Stimulated activated CD4-positive, alpha-beta T cell treated with anti-CD3 and anti-CD28 coated beads, Interleukin-15, amount 100 ng/mL, for 48 hours (primary cell): ENCODE measurements at regions not wholly inside any gene's neighbourhood (a gene's known extent, or its start where the extent isn't known, plus 50 kb on each side); places are given as distances from the start of the nearest gene placed in this dataset.
A peak's percentile ranks its signal among the peaks of the same experiment; 100 is the strongest.
"Not testable (repeated sequence)": the region's sequence is repeated elsewhere in the genome, so short reads cannot be mapped to it uniquely, and the experiment has no call there.

Experiments
- DNase-seq, 2 donors: peaks; one replicate each; pipeline ENCODE4 v3.0.0-alpha.2; 2020; ENCODE audit warnings: low read depth in 2 of 2

DNA sequence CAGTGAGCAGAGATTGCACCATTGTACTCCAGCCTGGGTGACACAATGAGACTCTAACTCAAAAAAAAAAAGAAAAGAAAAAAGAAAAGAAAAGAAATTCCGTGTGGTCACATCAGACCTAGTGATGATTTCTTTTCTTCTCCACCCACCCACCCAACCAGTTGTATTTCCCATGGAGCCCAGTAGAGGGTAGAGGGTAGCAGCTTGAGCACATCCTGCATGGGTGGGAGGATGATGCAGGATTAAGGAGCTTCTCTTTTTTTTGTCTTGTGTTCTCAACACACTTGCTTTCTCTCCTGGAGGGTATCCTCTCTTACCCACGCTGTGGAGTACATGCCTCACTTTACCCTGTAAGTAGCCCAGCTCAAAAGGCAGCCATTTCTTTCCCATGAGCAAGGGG is 118.6 kb upstream of the CARD11 start:
- peak in 1 of 2 donors; percentile 10 for DNase-seq

DNA sequence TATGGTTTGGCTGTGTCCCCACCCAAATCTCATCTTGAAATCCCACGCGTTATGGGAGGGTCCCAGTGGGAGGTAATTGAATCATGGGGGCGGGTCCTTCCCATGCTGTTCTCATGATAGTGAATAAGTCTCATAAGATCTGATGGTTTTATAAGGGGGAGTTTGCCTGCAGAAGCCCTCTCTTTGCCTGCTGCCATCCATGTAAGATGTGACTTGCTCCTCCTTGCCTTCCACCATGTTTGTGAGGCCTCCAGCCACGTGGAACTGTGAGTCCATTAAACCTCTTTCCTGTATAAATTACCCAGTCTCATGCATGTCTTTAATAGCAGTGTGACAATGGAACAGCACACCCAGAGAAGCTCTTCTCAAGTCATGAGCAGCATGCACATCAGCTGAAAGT is 119.1 kb upstream of the CARD11 start:
- not testable (repeated sequence) for DNase-seq

DNA sequence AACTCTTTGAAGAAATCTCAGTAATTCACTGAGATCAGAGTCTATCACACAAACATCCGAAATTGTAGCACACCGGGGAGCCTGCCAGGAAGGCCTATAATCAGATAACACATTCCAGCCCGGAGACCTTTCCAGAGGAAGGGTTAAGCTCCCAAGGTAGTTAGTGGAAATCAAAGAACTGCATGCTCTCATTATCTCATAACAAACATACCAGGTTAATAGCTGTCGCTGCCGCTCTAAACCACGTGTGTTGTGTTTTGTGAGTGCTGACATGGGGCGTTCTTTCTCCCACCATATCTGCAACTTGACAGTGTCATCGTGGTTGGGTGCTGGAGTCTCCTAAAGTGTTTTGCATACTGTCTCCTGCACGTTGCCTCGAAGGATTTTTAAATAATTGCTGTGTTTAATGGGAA is 120.7 kb upstream of the CARD11 start:
- DNase-seq = no peak

DNA sequence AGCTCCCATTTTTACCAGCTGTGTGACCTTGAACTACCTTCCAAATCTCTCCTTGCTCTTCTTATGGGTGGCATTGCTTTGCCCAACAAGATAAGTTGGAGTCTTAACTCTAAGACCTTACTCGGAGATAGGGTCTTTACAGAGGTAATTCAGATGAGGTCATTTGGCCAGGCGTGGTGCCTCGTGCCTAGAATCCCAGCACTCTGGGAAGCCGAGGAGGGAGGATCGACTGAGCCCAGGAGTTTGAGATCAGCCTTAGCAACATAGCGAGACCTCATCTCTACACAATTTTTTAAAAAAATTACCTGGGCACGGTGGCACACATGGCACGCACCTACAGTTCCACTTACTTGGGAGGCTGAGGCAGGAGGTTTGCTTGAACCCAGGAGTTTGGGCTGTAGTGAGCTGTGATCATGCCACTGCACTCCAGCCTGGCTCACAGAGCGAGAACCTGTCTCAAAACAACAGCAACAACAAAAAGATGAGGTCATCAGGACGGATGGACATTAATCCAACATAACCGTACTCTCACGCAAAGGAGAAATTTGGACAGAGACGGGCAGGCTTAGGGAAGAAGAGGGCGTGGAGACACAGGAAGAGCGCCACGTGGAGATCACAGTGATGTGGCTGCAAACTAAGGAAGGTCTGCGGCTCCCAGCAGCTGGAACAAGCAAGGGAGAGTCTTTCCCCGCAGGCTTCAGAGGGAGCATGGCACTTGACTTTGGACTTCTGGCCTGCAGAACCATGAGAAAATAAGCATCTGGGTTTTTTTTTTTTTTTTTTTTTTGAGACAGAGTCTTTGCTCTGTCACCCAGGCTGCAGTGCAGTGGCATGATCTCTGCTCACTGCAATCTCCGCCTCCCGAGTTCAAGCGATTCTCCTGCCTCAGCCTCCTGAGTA is 122.3 kb upstream of the CARD11 start:
- DNase-seq = no peak

GRCh38 chr7:3167551-3167950 is 123.9 kb upstream of the CARD11 start:
- no peak for DNase-seq

- DNase-seq = no peak
These were observed 124.7 kb upstream of the CARD11 start for GRCh38 chr7:3168370-3168769.

DNA sequence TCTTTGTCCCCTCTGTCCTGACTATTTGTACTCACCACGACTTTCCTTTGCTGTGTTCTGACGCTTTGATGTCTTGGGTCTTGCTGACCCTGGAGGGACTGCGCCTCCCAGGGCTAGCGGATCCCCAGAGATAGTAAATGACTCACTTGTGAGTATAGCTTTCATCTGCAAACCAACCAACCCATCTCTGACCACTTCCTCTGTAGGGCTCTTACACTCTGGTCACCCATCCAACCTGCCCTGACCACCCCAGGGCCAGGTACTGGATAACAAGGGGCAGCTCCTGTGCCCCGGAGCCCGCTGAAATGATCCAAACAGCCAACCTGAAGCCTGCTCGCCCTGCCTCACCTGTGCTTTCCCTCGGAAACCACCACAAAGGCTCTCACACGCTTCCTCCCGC is 125.2 kb upstream of the CARD11 start:
- DNase-seq = no peak

DNA sequence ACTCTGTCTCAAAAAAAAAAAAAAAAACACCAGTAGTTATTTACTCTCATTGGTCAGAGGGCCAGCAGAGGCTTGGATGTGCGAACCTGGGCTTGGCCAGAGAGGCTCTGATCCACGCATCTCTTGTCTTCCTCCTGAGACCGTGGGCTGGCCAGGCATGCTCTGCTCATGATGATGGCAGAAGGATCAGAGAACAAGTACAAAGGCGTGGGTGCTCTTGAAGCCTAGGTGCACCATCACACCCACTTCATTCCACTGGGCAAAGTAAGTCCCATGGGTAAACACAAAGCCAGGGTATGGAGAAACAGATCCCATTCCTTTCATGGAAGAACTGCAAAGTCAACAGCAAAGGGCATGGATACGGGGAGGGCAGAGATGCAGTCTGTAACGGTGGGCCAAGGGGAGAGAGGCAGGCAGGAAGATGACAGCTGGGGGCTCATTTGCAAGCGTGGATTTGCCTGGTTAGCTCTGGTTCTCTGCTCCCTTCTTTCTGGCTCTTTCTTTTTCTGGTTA is 128.2 kb upstream of the SDK1 start:
- no peak for DNase-seq

DNA sequence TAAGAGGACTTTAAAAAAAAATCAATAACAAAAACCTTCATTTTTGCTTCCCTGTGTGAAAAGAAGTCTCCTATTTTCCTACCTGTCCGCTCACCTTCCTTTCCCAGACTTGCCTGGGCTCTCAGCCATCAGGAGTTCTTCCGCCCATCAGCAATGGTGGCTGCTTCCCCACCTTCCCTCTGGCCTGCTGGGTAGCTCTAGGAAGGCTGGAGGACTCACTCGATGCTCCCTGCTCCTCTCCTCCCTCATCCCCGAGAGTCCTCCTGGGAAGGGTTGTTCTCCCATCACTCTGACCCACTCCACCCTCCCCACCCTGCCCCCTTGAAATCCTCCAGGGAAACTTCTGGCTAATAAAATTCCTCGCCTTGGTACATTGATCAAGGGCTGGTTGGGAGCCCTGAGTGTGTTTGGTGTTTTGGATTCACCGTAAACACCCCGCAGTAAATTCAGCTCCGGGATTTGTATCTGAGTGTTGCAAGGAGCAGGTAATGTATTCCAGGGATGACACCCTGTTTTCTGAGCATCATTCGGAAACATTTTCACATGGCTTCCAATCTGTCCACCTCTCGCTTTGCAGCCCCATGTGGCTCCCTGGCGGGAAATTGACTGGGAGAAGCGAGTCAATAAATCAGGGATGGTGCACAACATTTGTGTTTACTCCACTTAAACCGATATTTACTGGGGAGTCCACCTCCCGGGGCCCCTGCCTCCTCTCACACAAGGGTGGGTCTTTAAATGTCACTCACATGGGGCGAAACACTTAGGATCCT is 126.4 kb upstream of the SDK1 start:
- no peak for DNase-seq

- DNase-seq = no peak
These were observed 125.7 kb upstream of the SDK1 start for GRCh38 chr7:3175285-3175902.

DNA sequence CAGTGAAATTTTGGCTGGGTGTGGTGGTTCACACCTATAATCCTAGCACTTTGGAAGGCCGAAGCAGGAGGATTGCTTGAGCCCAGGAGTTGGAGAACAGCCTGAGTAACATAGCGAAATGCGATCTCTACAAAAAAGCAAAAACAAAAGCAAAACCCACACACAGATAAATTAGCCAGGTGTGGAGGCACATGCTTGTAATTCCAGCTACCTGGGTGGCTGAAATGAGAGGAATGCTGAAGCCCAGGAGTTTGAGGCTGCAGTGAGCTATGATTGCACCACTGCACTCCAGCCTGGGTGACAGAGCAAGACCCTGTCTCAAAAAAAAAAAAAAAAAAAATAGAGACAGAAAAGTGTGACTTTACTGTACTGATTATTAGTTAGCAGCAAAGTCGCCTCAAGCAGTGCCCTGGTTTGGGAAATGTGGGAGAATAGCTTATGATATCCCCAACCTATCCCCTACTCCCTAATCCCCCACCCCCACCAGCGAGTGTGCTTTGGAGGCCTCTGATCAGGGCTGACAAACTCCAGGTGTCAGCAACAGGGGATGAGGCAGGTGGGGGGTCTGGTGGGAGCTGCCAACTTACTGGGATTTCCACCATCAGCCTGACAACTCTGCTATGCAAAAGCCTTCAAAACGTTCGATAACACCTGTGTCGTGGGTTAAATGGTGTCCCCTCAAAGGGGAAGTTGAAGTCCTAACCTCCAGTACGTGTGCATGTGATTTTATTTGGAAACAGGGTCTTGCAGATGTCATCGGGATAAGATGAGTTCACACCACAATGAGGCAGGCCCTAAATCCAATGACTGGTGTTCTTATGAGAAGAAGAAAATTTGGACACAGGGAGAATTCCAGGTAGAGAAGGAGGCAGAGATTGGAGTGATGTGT is 124.7 kb upstream of the SDK1 start:
- no peak for DNase-seq

DNA sequence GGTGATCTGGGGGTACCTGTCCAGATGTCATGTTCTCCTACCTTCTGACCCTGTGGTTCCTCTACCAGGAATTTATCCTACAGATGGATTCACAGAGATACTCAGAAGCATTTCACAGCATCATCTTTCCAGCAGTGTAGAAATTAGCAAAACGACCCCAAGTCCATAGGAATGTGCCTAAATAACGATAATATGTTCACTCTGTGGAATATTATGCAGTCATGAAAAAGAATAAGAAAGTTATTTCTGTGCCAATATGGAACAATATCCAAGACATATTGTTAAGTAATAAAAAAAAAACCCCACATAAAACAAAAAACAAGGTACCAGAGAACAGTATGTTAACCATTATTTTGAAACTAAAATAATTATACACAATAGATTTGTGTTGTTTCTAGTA is 123.8 kb upstream of the SDK1 start:
- DNase-seq = no peak

DNA sequence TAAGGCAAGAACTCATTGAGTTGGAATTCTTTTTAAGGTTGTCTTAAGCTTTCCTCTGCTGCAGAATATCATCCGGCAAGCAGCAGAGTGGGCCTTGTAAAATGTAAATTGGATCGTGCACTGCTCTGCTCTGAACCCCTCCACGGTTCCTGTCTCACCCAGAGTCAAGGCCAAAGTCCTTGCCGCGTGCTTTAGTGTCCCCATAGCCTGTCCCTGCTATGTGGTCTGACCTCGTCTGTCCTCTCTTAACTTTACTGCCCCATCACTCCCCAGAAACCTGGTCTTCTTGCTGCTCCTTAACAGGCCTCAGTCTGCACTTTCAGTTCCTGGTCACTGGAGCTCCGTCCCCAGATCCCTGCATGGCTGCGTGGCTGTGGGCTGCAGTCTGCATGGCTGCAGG is 121.6 kb upstream of the SDK1 start:
- no peak for DNase-seq

DNA sequence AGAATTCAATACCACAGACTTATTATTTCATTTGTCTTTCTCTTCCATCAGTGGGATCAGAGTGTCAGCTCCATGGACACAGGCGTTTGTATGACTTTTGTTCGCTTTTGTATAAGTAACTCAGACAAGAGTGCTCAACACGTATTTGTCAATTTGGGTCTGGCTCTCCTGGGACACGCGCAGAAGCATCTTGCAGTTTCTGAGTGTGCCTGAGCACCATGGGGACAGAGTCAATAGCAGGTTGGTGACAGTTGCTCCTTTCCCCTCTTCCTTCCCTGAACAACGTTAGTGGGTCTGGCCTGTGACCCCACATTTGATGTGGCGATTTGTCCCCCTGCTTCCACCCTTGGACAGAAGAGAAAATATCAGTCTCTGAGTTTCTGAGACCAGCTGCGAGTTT is 120.4 kb upstream of the SDK1 start:
- DNase-seq = no peak

DNA sequence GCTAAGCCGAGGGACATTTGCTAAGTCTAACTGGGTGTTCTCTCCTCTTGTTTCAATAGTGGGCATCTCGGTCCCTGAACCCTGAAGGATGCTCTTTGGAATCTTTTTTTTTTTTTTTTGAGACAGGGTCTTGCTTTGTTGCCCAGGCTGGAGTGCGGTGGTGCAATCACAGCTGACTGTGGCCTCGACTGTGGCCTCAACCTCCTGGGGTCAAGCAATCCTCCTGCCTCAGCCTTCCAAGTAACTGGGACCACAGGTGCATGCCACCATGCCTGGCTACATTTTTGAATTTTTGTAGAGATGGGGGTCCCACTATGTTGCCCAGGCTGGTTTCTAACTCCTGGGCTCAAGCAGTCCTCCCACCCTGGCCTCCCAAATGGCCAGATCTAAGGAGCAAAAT is 119.0 kb upstream of the SDK1 start:
- not testable (repeated sequence) for DNase-seq

DNA sequence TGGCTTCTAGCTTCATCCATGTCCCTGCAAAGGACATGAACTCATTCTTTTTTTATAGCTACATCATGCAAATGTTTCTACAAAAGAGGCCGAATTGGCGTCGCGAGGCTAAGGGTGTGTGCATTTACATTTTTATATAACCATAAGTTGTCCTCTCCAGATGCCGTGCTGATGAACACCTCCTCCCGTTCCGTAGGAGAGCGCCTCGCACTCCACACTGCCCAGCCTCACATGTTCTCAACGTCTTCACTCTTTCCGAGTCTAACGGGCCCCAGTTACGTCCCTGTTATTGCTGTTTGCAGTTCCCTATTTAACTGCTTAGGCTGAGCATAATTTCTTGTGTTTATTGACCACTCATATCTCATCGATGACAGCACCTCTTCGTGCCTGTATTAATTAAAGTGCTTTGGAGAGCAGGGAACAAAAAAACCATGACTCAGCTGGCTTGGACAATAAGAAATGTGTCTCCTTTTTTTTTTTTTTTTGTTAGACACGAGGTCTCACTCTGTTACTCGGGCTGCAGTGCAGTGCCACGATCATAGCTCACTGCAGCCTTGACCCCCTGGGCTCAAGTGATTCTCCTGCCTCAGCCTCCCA is 113.5 kb upstream of the SDK1 start:
- no peak for DNase-seq

DNA sequence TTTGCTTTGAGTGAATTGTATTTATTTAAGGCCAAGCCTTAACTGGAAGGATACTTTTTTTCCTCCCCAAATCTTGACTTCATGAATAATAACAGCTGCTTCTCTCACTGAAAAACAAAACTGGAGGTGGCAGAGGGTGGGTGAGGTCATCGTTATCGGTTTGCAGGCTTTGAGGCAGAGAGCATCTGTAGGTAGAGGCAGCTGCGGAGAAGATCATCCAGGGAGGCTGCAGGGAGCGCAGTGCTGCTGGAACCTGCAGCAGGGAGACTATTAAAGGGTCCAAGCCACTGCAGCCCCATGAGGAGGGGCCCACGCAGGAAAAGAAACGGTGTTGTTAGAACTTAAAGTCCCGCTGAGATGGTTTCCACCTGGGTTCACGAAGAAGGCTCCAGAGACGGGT is 112.1 kb upstream of the SDK1 start:
- DNase-seq = no peak

GRCh38 chr7:3191548-3191947 is 109.5 kb upstream of the SDK1 start:
- DNase-seq = no peak

DNA sequence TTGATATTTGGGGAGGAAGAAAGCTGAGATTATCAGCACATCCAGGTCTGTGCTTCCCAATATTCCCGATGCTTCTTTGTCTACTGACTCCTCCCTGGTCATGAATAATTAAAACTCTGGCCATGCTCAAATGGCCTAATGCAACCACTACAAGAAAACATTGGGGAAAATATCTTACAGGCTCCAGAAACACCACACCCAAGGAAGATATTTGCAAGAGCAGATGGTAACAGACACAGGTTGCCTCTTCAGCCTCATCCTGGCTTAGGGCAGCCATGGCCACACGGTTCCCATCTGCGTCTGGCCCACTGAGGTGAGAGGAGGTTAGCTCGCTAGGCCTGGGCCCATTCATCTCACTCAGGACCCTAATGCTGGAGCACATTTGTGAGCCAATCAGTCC is 108.4 kb upstream of the SDK1 start:
- no peak for DNase-seq

DNA sequence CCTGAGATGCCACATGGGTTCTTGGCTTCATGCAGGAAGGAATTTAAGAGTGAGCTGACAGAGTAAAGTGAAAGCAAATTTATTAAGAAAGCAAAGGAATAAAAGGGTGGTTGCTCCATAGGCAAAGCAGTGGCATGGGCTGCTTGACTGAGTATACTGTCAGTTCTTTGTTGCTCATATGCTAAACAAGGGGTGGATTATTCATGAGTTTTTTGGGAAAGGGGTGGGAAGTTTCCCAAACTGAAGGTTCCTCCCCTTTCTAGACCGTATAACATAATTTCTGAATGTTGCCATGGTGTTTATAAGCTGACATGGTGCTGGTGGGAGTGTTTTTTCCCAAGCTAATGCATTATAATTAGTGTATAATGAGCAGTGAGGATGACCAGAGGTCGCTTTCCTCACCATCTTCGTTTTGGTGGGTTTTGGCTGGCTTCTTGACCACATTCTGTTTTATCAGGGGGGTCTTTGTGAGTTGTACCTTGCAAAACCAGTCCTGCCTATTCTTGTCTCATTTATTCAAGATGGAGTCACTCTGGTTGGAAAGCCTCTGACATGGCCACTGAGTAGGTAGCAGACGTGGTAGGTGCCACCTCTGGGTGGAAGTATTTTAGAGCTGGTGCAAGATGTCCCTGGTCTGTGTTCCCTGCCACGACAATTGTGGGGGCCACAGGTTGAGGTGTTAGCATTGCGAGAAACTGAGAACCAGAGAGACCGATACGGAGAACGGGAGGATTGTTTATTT is 107.5 kb upstream of the SDK1 start:
- DNase-seq = no peak
